WTC11 (cell line): ENCODE measurements at regions not wholly inside any gene's neighbourhood (a gene's known extent, or its start where the extent isn't known, plus 50 kb on each side); places are given as distances from the start of the nearest gene placed in this dataset.
"Not testable (repeated sequence)": the region's sequence is repeated elsewhere in the genome, so short reads cannot be mapped to it uniquely, and the experiment has no call there.

Experiments
- FOXP1 ChIP-seq: sonication (generic); formaldehyde crosslinking; IDR thresholded peaks from 2 replicates; pipeline ENCODE4 v1.8.0; 2022; ENCODE audit warnings: missing genetic modification reagents, mild to moderate bottlenecking, moderate library complexity, borderline replicate concordance
- GABPB1 ChIP-seq: sonication (generic); formaldehyde crosslinking; IDR thresholded peaks from 2 replicates; pipeline ENCODE4 v1.8.1; 2023; ENCODE audit warnings: mild to moderate bottlenecking, missing genetic modification reagents
- TCF7 ChIP-seq: sonication (generic); formaldehyde crosslinking; IDR thresholded peaks from 2 replicates; pipeline ENCODE4 v1.8.0; 2022; ENCODE audit warnings: mild to moderate bottlenecking, low read depth, missing genetic modification reagents, moderate library complexity
- ZNF317 ChIP-seq: sonication (generic); formaldehyde crosslinking; IDR thresholded peaks from 2 replicates; pipeline ENCODE4 v1.8.1; 2023; ENCODE audit warnings: low read depth, mild to moderate bottlenecking, moderate library complexity, missing genetic modification reagents, borderline replicate concordance
- ZNF423 ChIP-seq: fragments of 250-450 bp; sonication (Bioruptor Pico); IDR thresholded peaks from 2 replicates; pipeline ENCODE4 v2.1.2; 2022; ENCODE audit warnings: mild to moderate bottlenecking, moderate library complexity
- TF ChIP-seq, protein P1 (sequence below): fragments of 200-600 bp; IDR thresholded peaks from 2 replicates; pipeline ENCODE4 v1.8.0; 2022; ENCODE audit warnings: antibody characterized with exemption
- TF ChIP-seq, protein P2 (sequence below): sonication (generic); formaldehyde crosslinking; IDR thresholded peaks from 2 replicates; pipeline ENCODE4 v1.8.0; 2022; ENCODE audit warnings: mild to moderate bottlenecking, missing genetic modification reagents
- TF ChIP-seq, protein P3 (sequence below): sonication (generic); formaldehyde crosslinking; IDR thresholded peaks from 2 replicates; pipeline ENCODE4 v1.8.1; 2023; ENCODE audit warnings: mild to moderate bottlenecking, missing genetic modification reagents, moderate library complexity

DNA sequence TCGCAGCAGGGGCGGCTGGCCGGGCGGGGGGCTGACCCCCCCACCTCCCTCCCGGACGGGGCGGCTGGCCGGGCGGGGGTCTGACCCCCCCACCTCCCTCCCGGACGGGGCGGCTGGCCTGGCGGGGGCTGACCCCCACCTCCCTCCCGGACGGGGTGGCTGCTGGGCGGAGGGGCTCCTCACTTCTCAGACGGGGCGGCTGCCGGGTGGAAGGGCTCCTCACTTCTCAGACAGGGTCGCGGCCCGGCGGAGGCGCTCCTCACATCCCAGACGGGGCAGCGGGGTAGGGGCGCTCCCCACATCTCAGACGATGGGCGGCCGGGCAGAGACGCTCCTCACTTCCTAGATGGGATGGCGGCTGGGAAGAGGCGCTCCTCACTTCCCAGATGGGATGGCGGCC lies 260.2 kb upstream of the PTCHD4 start:
- TF ChIP-seq GABPB1, ZNF423, FOXP1, TCF7, ZNF317 (CRISPR knock-in tag): not testable (repeated sequence)
- TF ChIP-seq, protein P1, sequence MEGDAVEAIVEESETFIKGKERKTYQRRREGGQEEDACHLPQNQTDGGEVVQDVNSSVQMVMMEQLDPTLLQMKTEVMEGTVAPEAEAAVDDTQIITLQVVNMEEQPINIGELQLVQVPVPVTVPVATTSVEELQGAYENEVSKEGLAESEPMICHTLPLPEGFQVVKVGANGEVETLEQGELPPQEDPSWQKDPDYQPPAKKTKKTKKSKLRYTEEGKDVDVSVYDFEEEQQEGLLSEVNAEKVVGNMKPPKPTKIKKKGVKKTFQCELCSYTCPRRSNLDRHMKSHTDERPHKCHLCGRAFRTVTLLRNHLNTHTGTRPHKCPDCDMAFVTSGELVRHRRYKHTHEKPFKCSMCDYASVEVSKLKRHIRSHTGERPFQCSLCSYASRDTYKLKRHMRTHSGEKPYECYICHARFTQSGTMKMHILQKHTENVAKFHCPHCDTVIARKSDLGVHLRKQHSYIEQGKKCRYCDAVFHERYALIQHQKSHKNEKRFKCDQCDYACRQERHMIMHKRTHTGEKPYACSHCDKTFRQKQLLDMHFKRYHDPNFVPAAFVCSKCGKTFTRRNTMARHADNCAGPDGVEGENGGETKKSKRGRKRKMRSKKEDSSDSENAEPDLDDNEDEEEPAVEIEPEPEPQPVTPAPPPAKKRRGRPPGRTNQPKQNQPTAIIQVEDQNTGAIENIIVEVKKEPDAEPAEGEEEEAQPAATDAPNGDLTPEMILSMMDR, result not testable (repeated sequence)
- TF ChIP-seq, protein P2, sequence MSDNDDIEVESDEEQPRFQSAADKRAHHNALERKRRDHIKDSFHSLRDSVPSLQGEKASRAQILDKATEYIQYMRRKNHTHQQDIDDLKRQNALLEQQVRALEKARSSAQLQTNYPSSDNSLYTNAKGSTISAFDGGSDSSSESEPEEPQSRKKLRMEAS (CRISPR knock-in tag), result not testable (repeated sequence)
- TF ChIP-seq, protein P3, sequence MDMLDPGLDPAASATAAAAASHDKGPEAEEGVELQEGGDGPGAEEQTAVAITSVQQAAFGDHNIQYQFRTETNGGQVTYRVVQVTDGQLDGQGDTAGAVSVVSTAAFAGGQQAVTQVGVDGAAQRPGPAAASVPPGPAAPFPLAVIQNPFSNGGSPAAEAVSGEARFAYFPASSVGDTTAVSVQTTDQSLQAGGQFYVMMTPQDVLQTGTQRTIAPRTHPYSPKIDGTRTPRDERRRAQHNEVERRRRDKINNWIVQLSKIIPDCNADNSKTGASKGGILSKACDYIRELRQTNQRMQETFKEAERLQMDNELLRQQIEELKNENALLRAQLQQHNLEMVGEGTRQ, result not testable (repeated sequence)
